GM21390 (cell line): ENCODE measurements at regions not wholly inside any gene's neighbourhood (a gene's known extent, or its start where the extent isn't known, plus 50 kb on each side); places are given as distances from the start of the nearest gene placed in this dataset.
A peak's percentile ranks its signal among the peaks of the same experiment; 100 is the strongest.

Experiments used
- ATAC-seq: cut with Tn5 transposase; IDR thresholded peaks from one replicate; pipeline ENCODE4 v1.9.1; 2021; ENCODE audit not compliant: unreplicated experiment

DNA sequence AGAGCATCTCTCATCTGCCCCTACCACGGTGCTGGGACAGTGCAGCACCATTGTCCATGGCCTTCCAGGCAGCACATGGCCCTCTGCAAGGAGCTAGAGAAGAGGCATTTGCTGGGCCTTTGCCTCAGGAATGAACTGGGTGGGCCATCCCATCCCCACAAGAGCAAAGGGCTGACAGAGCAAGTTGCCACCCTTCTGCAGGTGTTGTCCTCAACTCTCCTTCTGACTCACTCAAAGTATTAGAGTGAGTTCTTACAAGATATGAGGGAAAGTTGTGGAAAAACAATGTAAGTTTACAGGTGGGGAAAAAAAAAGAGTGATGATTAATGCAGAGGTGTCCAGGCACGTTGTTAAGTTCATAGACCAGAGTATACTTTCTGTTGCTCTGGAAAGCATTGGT, 261.2 kb downstream of the SKIDA1 start:
- ATAC-seq: no peak

DNA sequence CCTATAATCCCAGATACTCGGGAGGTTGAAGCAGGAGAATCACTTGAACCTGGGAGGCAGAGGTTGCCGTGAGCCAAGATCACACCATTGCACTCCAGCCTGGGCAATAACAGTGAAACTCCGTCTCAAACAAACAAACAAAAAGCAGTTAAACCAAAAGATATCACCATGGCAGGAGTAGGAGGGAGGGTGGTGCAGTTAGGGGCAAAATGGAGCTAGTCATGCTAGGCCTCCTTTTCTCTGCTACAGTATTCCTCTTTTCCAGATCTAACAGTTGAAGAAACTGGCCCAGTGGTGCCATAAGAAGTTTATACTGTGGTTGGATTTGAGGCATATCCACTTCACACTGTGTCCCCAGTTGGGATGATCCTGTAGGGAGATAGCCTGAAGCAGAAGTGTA, 261.6 kb downstream of the SKIDA1 start:
- no peak for ATAC-seq

DNA sequence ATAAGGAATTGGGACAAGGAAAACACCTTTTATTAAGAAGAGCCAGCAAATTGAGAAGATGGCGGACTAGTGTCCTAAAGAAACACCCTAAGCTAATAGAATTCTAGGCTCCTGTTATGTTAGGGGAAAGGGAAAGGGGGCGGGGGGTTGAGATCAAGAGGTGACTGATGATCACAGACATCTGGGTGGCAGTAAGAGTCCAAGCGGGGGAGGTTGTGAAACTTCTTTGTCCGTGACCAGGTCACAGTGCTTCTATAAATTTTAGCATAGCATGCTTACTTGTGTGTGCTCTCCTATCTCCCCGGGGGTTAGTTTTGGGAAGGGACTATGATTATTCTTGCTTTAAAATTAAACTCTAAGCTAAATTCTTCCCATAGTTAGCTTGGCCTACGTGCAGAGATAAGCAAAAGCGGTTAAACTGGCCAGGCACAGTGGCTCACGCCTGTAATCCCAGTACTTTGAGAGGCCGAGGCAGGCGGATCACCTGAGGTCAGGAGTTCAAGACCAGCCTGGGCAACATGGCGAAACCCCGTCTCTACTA, 262.1 kb downstream of the SKIDA1 start:
- ATAC-seq: no peak

DNA sequence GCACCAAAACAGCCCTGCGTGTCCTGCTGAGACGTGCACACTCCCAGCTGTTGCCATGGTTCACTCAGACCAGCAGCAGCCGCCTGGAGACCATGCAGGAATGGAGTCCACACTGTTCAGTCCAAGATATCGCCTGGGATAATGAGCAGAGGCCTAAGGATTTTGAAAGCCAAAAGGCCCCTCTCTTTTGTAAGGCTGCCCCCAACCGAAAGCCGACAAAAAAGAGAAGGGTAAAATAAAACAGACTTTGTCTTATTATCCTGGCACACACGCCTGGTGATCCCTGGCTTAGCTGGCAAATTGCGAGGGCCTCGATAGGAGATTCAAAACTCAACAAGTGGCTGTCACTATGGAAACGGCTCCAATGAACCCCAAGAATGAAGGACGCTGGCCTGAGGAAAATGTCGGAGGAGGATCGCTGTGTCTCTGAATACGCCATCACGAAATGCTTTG, 263.6 kb downstream of the SKIDA1 start:
- ATAC-seq: no peak

DNA sequence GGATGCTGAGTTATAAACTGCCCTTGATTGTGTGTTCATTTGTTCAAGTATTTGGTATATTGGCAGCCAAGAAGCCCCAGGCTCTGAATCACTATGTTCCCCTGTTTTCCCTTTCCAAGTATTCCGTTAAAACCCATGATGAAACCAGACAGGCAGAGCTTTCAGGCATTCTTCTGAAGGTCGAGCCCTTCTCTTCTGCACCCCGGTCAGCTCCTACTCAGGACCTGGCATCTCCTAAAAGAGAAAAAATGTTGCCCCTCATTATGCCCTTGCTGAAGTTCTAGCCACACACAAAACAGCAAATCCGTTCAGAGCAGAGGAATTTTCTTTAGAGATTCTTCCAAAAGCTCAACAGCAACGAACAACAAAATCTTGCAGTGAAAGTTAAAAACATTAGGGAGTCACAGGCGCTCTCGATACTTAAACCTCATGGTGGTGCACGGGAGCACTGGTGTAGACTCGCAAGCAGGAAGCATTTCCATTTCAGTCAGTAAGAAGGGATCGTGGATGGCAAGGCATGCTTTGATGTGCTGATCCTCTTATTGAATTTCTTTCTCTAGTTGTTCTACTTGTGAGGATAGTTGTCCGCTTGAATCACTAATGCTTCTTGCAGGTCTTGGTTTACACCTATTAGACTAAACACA, 264.9 kb downstream of the SKIDA1 start:
- no peak for ATAC-seq

DNA sequence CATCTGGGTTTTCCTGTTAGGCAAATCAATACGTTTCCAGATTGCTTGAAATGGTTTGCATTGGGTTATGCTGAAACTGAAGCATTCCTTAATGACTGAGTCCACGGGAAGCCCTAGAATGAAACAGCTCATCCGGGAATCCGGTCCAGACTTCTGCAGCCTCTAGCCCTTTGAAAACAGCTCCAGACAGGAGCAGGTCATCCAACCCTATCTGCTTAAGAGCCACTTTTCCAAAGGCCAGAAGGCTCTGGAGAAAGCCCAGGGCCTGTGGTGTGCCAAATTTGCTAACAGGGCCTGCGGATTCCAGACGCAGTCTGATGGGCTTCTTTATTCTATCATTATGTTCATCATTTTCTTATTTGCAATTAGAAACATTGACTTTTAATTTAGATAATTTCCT, 265.4 kb downstream of the SKIDA1 start:
- no peak for ATAC-seq

DNA sequence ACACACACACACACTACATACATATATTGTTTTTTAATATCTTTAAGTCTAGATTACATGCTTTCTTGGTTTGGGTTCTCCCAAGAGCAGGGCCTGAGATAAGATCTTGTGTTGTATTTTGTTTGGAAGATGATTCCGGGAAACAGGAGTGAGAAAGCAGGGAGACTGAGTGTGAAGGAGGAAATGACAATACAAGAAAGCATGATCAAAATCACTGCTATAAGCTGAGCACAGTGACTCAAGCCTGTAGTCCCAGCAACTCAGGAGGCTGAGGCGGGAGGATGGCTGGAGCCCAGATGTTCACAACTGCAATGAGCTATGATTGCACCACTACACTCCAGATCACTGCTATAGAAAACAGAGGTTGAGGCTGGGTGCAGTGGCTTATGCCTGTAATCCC, 267.6 kb downstream of the SKIDA1 start:
- no peak for ATAC-seq

DNA sequence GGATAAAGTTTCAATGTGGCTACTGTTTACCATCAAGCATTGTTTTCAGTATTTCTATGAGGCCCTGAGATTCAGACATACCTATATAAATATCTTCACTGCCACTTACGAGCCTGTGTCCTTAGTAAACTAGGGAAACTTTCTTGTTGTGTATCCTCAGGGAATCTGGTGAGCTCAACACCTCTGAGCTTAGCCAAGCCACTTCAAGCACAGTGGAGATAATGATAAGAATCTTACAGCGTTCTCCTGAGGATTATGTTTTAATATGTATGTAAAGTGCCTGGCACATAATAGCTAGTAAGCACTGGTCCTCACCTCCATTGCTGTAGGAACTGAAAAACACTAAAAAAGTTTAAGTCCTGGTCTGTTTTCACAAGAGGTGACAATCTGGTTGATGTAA, 268.3 kb downstream of the SKIDA1 start:
- no peak for ATAC-seq

DNA sequence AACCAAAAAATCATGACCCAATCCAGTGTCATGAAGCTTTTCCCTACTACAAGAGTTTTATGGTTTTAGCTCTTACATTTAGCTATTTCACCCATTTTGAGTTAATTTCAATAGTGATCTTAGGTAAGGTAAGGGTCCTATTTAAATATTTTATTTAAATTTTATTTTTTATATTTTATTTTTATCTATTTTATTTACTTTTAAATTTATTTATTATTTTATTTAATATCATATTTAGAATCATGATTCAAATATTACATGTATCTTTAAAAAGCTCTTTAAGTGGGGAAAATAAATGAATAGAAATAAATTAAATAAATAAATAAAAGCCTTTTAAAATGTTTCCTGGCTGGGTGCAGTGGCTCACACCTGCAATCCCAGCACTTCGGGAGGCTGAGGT, 276.0 kb downstream of the SKIDA1 start:
- ATAC-seq: no peak

DNA sequence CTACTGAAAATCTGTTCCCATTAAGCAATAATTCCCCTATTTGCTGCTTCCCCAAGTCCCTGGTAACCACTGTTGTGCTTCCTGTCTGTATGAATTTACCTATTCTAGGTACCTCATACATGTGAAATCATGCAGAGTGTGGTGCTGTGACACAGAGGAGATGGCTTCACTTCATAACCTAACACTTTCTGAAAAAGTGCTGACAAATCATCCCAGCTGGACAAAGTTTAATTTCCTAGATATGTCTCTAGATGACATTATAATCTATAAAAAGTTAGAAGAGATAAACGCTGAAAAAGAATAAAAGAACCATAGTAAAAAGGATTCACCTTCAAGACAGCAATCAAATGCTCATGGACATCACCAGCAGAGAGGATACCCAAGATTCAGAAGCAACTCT, 277.9 kb downstream of the SKIDA1 start:
- no peak for ATAC-seq

DNA sequence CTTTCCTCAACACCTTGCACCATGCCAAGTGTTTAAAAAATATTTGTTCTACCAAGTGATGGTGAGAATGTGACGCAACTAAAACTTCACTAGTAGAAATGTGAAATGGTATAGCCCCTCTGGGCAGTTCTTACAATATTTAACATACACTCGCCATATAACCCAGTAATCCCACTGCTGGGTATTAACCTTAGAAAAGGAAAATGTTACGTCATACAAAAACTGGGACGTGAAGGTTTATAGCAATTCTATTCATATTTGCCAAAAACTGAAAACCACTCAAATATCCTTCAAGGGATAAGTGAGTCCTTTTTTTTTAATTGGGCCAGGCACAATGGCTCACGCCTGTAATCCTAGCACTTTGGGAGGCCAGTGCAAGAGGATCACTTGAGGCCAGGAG, 279.3 kb downstream of the SKIDA1 start:
- no peak for ATAC-seq

DNA sequence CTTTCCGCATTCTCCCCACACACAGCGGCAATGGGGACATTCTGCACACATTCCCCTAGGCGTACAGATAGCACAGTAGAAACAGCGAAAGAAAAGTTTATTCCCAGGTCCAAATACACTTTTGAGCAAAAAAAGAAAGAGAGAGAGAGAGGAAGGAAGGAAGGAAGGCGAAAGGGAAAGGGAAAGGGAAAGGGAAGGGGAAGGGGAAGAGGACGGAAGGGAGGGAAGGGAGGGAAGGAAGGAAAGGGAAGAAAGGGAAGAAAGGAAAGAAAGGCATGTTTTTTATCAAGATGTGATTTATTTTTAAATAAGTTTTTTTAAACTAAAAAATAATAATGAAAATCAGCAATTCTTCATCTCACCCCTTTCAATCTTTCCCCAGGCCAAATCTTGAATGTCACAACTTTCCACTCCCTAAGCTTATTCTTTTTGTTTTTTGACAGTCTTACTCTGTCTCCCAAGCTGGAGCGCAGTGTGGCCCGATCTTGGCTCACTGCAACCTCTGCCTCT, 281.7 kb downstream of the SKIDA1 start:
- ATAC-seq: no peak

DNA sequence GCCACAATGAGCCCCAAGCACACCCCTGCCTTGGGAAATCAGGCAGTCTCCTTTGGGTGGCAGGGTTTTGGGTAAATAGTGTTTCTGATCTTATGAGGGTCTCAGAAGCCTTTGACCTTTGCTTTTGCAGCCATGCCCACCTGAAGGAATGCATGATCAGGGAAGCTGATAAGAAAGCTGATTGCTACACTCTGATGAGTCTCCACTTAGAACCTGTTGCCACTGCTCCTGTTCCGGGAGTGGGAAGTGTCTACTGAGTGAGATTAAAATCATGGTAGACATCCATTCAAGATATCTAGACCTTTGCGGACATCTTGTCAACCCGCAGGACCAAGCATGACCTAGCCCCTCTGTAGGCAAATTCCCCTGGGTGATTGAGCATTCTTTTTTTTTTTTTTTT, 282.6 kb downstream of the SKIDA1 start:
- ATAC-seq: no peak

DNA sequence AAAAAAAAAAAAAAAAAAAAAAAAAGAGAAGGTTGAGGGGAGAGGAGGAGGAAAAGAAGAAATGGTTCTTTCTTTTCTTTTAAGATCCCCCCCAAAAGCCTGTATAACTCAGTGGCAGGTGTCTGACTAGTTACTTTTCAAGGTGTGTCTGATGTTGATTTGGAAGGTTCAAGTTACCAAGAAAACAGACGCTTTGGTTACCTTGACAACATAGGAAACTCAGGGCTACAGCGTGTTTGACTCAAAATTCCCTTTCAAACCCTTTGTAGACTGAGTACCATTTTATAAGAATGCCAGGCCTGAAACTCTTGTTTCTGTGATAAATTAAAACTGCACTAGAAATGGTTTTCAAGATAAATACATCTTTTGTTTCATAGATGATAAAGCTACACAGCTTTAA, 286.8 kb downstream of the SKIDA1 start:
- ATAC-seq: no peak

DNA sequence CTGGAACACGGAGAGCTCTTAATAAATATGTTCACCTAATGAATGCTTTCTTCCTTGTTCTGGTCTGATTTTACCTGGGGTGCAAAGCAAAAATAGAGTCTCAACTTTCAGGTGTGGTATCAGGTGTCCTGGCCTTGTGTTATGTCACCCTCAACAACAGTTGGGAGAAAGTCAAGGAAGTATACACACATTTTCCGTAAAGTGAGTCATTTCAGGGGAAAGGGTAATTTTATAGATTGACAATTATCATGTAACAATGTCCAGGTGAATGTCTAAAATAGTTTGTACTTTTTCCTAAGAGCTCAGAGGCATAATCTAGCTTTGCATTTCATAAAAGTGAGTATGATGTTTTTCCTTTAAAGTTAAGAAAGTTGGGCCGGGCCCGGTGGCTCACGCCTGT, 287.4 kb downstream of the SKIDA1 start:
- ATAC-seq: no peak

DNA sequence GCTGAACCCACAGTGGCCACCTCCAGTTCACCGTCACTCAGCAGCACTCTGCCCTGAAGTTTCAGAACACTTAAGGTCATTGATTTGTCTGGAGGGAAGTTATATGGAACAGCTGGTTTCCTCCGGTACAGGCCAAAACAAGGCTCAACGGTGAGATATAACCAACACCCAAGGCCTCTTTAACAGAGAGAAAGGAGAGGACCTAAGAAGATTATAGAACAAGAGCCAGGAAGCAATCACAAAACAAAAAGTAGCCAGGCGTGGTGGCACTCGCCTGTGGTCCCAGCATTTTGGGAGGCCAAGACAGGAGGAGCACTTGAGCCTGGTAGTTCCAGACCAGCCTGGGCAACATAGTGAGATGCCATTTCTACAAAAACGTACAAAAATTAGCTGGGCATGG, 290.7 kb downstream of the SKIDA1 start:
- no peak for ATAC-seq

DNA sequence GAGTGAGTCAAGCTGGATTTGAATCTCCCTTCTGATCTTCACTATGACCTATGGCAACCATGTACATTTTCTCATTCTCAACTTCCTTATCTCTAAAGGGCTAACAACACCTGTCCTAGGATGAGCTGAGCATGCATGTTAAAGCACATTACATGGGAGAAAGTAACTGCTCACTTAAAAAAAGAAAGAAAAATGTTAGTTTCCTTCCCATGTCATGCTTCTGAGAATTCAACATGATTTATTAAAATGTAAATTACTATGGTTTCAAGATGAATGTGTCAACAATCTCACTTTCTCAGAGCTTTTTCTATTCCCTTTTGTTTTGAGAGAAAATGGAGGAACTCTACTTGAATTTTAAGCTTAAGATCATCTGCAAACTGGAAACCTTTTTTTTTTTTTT, 295.3 kb downstream of the SKIDA1 start:
- peak; percentile 65 for ATAC-seq

DNA sequence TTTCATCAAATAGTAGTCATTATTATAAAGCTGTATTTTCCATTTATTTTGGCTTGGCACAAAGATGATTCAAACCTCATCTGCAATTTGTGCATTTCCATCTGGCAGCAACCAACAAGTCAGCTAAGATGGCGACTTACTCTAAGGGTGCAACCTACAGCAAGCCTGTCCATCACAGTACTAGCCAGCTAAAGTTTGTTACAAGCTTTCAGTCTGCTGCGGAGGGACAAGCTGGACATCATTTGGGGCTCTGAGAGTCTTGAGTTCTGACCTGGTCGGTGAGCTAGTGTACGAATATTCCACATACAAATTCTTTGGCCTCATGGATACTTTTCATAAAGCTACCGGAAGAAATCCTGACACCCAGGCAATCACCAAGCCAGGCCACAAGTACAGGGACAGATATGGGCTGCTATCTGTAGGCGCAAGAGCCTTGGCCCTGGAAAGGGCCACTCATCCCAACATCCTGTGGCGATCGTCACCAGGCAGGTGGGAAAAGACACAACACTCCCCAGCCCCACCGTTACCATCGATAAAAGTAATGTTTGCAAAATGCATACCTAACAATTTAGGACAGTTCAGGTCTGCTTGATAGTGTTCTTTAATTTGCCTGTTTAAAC, 307.6 kb downstream of the SKIDA1 start:
- ATAC-seq: no peak

DNA sequence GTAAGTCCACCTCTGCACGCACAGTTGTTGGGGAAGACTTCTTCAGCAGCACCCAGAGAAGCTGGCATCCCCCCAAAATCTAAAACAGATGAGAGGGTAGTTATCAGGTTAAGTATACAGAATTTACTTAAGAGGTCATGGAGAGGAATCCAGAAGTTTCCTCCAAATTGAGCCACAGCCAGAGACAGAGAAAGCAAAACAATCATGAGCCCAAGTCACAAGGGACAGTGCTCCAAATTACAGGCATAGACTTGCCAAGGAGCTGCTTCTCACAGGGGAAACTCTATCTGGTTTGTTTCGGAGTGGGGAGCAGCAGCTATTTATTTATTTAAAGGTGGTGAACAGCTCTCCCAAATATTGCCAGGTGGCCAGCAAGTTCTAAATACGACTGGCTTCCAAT, 308.4 kb downstream of the SKIDA1 start:
- no peak for ATAC-seq

DNA sequence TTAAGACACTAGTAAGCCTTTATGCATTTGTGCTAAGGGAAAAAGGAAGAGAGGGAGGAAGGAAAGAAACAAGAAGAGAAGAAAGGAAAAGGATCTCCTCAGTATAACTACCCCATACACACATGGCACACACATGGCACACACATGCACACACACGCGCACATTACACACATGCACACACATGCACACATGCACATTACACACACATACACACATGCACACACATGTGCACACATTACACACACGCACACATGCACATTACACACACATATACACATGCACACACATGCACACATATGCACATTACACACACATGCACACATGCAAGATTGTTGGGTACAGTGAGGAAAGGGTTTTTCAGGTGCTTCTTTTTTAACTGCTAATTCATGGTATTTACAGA, 311.2 kb downstream of the SKIDA1 start:
- no peak for ATAC-seq

DNA sequence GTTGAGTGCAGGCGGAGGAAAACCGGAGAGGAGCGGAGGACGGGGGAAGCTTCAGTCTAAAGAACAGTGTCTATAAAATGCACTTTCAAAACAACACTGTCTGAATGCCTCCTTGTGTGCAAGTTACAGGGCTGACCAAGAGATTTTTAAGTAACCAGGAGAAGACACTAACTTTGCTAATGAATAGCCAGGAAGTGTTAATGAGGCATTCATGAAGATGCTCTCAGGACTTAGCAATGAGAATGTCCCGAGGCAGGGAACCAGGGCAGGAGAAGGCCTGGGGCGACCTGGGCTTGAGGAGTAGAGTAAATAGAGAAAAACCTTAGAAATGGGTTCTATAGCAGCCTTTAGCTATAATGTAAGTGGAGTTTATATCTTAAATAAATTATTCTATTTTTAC, 312.1 kb downstream of the SKIDA1 start:
- ATAC-seq: no peak

DNA sequence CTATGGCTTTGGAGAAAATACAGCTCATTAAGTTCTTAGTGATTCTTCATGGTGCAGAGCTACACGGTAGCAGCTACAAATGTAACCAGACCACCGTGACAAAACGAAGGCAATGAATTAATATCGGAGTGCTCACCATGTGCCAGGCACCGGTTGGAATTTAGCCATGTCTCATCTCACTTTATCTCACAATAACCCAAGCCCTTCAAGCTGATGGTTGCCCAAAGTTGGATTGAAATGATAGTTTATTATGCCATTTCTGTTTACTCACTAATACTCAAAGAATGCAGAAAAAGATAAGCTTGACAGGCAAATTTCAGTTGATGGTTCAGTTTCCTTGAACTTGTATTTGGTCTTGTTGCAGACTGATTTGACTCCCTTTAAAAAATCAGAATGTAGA, 312.6 kb downstream of the SKIDA1 start:
- ATAC-seq: no peak

DNA sequence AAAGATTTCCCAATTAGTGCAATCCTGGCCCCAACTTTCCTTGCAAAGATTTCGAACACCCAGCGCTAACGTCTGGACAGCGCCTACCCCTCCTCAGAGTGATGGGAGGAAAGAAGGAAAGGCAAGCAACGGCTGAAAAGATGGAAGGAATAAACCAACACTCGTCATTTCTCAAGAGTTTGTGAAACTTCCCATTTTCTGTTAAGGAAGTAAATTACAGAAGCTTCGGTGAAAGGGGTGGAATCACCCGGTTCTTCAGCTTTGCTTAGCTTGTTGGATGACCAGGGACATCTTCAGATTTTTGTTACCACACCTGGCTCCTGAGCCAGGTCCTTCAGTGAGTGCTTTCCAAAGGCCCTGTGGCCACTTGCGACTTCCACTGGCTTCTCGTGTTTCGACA, 313.1 kb downstream of the SKIDA1 start:
- ATAC-seq: no peak
